Astrocyte (in vitro differentiated cells and primary cell): ENCODE measurements at regions not wholly inside any gene's neighbourhood (a gene's known extent, or its start where the extent isn't known, plus 50 kb on each side); places are given as distances from the start of the nearest gene placed in this dataset.

Experiments used
- EZH2 ChIP-seq: IDR thresholded peaks from 2 replicates; pipeline ENCODE4 v1.6.1; 2012; ENCODE audit warnings: mild to moderate bottlenecking, low read length, inconsistent platforms; ENCODE audit not compliant: insufficient read depth
- TF ChIP-seq, protein P1 (sequence below): IDR thresholded peaks from 2 replicates; pipeline ENCODE4 v1.5.1; 2011; ENCODE audit warnings: low read depth, mild to moderate bottlenecking, inconsistent platforms, low read length, moderate library complexity; ENCODE audit not compliant: insufficient read depth

DNA sequence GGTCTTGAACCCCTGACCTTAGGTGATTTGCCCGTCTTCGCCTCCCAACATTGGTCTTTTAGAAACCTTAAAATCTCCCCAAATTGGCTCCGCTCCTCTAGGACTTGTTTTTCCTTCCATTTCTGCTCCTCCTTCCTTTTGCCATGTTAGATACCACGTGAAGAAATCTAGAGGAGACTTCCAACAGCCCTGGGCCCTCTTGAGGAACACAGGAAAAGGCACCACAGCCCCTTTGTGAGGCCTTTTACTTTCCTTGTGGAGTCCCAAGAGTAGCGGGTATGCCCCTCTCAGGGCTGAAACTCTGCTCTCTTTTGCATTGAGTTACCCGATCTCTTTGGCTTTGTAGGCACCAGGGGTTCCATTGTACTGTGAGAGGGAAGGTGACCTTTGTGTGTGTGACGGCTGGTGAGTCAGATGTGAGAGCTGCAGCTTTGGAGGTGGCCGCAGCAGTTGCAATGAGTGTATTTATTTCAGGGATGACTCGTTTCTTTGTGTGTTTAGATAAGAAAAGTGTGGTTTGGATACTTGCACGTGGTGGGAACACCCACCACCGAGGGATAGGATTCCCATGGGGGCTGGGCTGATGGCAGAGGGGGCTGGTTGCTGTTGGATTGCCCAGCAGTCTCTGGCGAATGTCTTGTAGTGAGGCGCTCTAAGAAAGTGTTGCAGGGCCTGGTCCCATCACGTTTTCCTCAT lies 218.4 kb upstream of the HS6ST1 start:
- TF ChIP-seq, protein P1, sequence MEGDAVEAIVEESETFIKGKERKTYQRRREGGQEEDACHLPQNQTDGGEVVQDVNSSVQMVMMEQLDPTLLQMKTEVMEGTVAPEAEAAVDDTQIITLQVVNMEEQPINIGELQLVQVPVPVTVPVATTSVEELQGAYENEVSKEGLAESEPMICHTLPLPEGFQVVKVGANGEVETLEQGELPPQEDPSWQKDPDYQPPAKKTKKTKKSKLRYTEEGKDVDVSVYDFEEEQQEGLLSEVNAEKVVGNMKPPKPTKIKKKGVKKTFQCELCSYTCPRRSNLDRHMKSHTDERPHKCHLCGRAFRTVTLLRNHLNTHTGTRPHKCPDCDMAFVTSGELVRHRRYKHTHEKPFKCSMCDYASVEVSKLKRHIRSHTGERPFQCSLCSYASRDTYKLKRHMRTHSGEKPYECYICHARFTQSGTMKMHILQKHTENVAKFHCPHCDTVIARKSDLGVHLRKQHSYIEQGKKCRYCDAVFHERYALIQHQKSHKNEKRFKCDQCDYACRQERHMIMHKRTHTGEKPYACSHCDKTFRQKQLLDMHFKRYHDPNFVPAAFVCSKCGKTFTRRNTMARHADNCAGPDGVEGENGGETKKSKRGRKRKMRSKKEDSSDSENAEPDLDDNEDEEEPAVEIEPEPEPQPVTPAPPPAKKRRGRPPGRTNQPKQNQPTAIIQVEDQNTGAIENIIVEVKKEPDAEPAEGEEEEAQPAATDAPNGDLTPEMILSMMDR: no peak
- no peak for TF ChIP-seq EZH2
